PFSK-1 (cell line): ENCODE measurements at regions not wholly inside any gene's neighbourhood (a gene's known extent, or its start where the extent isn't known, plus 50 kb on each side); places are given as distances from the start of the nearest gene placed in this dataset.

Experiments used
- FOXP2 ChIP-seq: optimal IDR thresholded peaks from 2 replicates; pipeline ENCODE3; 2011; ENCODE audit warnings: borderline replicate concordance, control low read depth, inconsistent platforms; ENCODE audit not compliant: insufficient read depth; ENCODE audit errors: extremely low read length, extremely low read depth
- POLR2AphosphoS5 ChIP-seq: IDR thresholded peaks from 2 replicates; pipeline ENCODE4 v1.6.1; 2012; ENCODE audit warnings: low read depth, mild to moderate bottlenecking, control low read depth, low read length, moderate library complexity
- TAF1 ChIP-seq: IDR thresholded peaks from 2 replicates; pipeline ENCODE4 v1.6.1; 2012; ENCODE audit warnings: low read length, control low read depth, borderline replicate concordance; ENCODE audit not compliant: insufficient read depth

GRCh38 chr9:18040327-18040726 is 433.6 kb upstream of the ADAMTSL1 start:
- TF ChIP-seq TAF1 (no peak), FOXP2 (no peak), POLR2AphosphoS5 (no peak)
